Stomach (tissue), 4 donors: ENCODE measurements at regions not wholly inside any gene's neighbourhood (a gene's known extent, or its start where the extent isn't known, plus 50 kb on each side); places are given as distances from the start of the nearest gene placed in this dataset.

Source experiments
- POLR2A ChIP-seq, 4 donors: fragments of 450-650 bp; IDR thresholded peaks; one replicate each; pipeline ENCODE4 v1.6.1; 2016; ENCODE audit warnings: antibody characterized with exemption in 4 of 4, control low read depth in 2 of 4, mild to moderate bottlenecking in 1 of 4, moderate library complexity in 1 of 4
- POLR2AphosphoS5 ChIP-seq, 3 donors: sonication (generic); formaldehyde crosslinking; IDR thresholded peaks; one replicate each; pipeline ENCODE4 v1.6.1; 2016; ENCODE audit warnings: antibody characterized with exemption in 3 of 3
- TF ChIP-seq, protein P1 (sequence below), 7 experiments: fragments of 450-650 bp in 4 of 7; fragments of 200-600 bp in 3 of 7; sonication (generic) in 3 of 7; IDR thresholded peaks; one replicate each; pipeline ENCODE4 v1.5.1; 2016 to 2019; ENCODE audit warnings: antibody characterized with exemption in 7 of 7, control low read depth in 2 of 7, mild to moderate bottlenecking in 1 of 7

DNA sequence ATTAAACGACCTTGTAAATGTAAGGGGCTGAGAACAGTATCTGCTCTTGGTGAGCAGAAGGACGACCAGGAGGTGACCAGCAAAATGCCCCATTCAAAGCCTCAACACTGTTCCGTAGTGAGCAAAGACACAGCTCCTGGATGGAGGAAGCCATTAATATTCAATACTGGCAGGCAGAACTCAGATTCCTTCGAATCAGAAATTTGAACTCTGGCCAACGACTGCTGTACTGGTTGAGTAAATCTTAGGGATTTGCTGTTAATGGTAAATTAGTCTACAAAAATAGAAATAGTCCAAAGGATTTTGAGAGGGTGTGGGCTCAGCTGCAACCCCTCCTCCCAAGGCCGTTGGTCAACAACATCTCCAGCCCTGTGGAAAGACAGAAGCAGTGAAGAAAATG lies 130.5 kb upstream of the PFKP start:
- TF ChIP-seq POLR2A (IDR thresholded peaks at IDR 0.05) (no peak), POLR2AphosphoS5 (IDR thresholded peaks at IDR 0.05) (no peak)
- TF ChIP-seq, protein P1, sequence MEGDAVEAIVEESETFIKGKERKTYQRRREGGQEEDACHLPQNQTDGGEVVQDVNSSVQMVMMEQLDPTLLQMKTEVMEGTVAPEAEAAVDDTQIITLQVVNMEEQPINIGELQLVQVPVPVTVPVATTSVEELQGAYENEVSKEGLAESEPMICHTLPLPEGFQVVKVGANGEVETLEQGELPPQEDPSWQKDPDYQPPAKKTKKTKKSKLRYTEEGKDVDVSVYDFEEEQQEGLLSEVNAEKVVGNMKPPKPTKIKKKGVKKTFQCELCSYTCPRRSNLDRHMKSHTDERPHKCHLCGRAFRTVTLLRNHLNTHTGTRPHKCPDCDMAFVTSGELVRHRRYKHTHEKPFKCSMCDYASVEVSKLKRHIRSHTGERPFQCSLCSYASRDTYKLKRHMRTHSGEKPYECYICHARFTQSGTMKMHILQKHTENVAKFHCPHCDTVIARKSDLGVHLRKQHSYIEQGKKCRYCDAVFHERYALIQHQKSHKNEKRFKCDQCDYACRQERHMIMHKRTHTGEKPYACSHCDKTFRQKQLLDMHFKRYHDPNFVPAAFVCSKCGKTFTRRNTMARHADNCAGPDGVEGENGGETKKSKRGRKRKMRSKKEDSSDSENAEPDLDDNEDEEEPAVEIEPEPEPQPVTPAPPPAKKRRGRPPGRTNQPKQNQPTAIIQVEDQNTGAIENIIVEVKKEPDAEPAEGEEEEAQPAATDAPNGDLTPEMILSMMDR (IDR thresholded peaks at IDR 0.05), result no peak
